Mesothelial cell of epicardium (in vitro differentiated cells): ENCODE measurements at regions not wholly inside any gene's neighbourhood (a gene's known extent, or its start where the extent isn't known, plus 50 kb on each side); places are given as distances from the start of the nearest gene placed in this dataset.

Experiments used
- DNase-seq, 2 experiments: peaks; one replicate each; pipeline ENCODE4 v3.0.0; 2021; ENCODE audit warnings: low spot score in 2 of 2; ENCODE audit not compliant: unreplicated experiment in 2 of 2
- H3K27ac Mint-ChIP-seq: 2 replicates; pipeline ENCODE4 v1.8.0; 2021; ENCODE audit warnings: mixed read lengths
- H3K27me3 Mint-ChIP-seq: 2 replicates; pipeline ENCODE4 v1.8.0; 2021; ENCODE audit warnings: low read depth, mixed read lengths
- H3K36me3 Mint-ChIP-seq: 2 replicates; pipeline ENCODE4 v1.8.0; 2021; ENCODE audit warnings: mixed read lengths
- H3K4me1 Mint-ChIP-seq: 2 replicates; pipeline ENCODE4 v1.8.0; 2021; ENCODE audit warnings: mixed read lengths
- H3K4me3 Mint-ChIP-seq: 2 replicates; pipeline ENCODE4 v1.8.0; 2021; ENCODE audit warnings: mild to moderate bottlenecking, moderate library complexity, mixed read lengths
- H3K9me3 Mint-ChIP-seq: 2 replicates; pipeline ENCODE4 v1.8.0; 2021; ENCODE audit warnings: mixed read lengths
- CTCF ChIP-seq: fragments of 200-600 bp; sonication (generic); IDR thresholded peaks from one replicate; pipeline ENCODE4 v1.5.0; 2021; ENCODE audit warnings: antibody characterized with exemption; ENCODE audit not compliant: unreplicated experiment

GRCh38 chr4:11342401-11342800, 86.3 kb downstream of the HS3ST1 start:
- no peak for DNase-seq
- no peak overlapping the region for H3K4me3 Mint-ChIP-seq
- H3K9me3 Mint-ChIP-seq, result no peaks in the 10 kb centered on the region
- no peak for TF ChIP-seq CTCF
- H3K4me1 Mint-ChIP-seq, result peaks cover 7% of the 10 kb centered on the region
- H3K27ac Mint-ChIP-seq, result no peak overlapping the region
- H3K36me3 Mint-ChIP-seq, result no peaks in the 10 kb centered on the region
- H3K27me3 Mint-ChIP-seq, result no peaks in the 10 kb centered on the region

- no peak for DNase-seq
- H3K27ac Mint-ChIP-seq, result no peak overlapping the region
- no peak overlapping the region for H3K4me3 Mint-ChIP-seq
- TF ChIP-seq CTCF, result no peak
- peaks cover 7% of the 10 kb centered on the region for H3K4me1 Mint-ChIP-seq
- no peaks in the 10 kb centered on the region for H3K27me3 Mint-ChIP-seq
- no peaks in the 10 kb centered on the region for H3K36me3 Mint-ChIP-seq
- H3K9me3 Mint-ChIP-seq, result no peaks in the 10 kb centered on the region
Observed at GRCh38 chr4:11341337-11342043, 87.2 kb downstream of the HS3ST1 start.

GRCh38 chr4:11338956-11339782, 89.5 kb downstream of the HS3ST1 start:
- H3K36me3 Mint-ChIP-seq, result no peaks in the 10 kb centered on the region
- H3K4me1 Mint-ChIP-seq, result peaks cover 7% of the 10 kb centered on the region
- no peak overlapping the region for H3K27ac Mint-ChIP-seq
- H3K27me3 Mint-ChIP-seq, result no peaks in the 10 kb centered on the region
- H3K4me3 Mint-ChIP-seq, result no peak overlapping the region
- no peak for TF ChIP-seq CTCF
- H3K9me3 Mint-ChIP-seq, result no peaks in the 10 kb centered on the region
- no peak for DNase-seq

- Mint-ChIP-seq H3K27ac (no peak overlapping the region), H3K4me1 (no peaks in the 10 kb centered on the region), H3K4me3 (no peak overlapping the region), H3K27me3 (no peaks in the 10 kb centered on the region), H3K9me3 (peaks cover 4% of the 10 kb centered on the region), H3K36me3 (no peaks in the 10 kb centered on the region)
- DNase-seq, result no peak
- TF ChIP-seq CTCF, result no peak
Observed at GRCh38 chr4:11337287-11337686, 91.4 kb downstream of the HS3ST1 start.

- Mint-ChIP-seq H3K27ac (no peak overlapping the region), H3K27me3 (no peaks in the 10 kb centered on the region), H3K9me3 (peaks cover 4% of the 10 kb centered on the region), H3K4me3 (no peak overlapping the region), H3K36me3 (no peaks in the 10 kb centered on the region), H3K4me1 (no peaks in the 10 kb centered on the region)
- no peak for DNase-seq
- TF ChIP-seq CTCF, result no peak
Observed at GRCh38 chr4:11336435-11336834, 92.3 kb downstream of the HS3ST1 start.
